Testis (tissue), 2 donors: ENCODE measurements at regions not wholly inside any gene's neighbourhood (a gene's known extent, or its start where the extent isn't known, plus 50 kb on each side); places are given as distances from the start of the nearest gene placed in this dataset.

Experiments
- DNase-seq: peaks from one replicate; pipeline ENCODE4 v3.0.0-alpha.2; 2019
- H3K27ac ChIP-seq, 2 donors: fragments of 200-600 bp; sonication (generic); one replicate each; pipeline ENCODE4 v1.5.1; 2019
- H3K27me3 ChIP-seq: fragments of 200-600 bp; sonication (generic); one replicate; pipeline ENCODE4 v1.5.1; 2019
- H3K36me3 ChIP-seq: fragments of 200-600 bp; sonication (generic); one replicate; pipeline ENCODE4 v1.5.1; 2017; ENCODE audit warnings: low read depth; ENCODE audit errors: missing control alignments
- H3K4me1 ChIP-seq: fragments of 200-600 bp; sonication (generic); one replicate; pipeline ENCODE4 v1.5.1; 2019
- H3K4me3 ChIP-seq, 2 donors: fragments of 200-600 bp; sonication (generic); one replicate each; pipeline ENCODE4 v1.5.1; 2017 to 2019
- H3K9me3 ChIP-seq: fragments of 200-600 bp; sonication (generic); one replicate; pipeline ENCODE4 v1.5.1; 2017
- CTCF ChIP-seq, 3 experiments: fragments of 450-650 bp in 2 of 3; fragments of 200-600 bp in 1 of 3; sonication (generic) in 1 of 3; IDR thresholded peaks; one replicate each; pipeline ENCODE4 v1.5.1; 2016 to 2019; ENCODE audit warnings: antibody characterized with exemption in 3 of 3, mild to moderate bottlenecking in 2 of 3, moderate library complexity in 1 of 3
- POLR2A ChIP-seq: fragments of 450-650 bp; IDR thresholded peaks from one replicate; pipeline ENCODE4 v1.6.1; 2017; ENCODE audit warnings: antibody characterized with exemption, mild to moderate bottlenecking, moderate library complexity
- WGBS, 2 donors: methylation state at CpG; one replicate each; pipeline ENCODE4 v1.1.5; 2018; 5-methylcytosine and 5-hydroxymethylcytosine counted together
- intact Hi-C: fragments of 100-400 bp; cut with DNase I; formaldehyde crosslinking; loops from one replicate; pipeline ENCODE4 v1.15.1; 2023; ENCODE audit warnings: low total_unique reads

- no peaks in the 10 kb centered on the region for H3K27me3 ChIP-seq
- no peaks in the 10 kb centered on the region for H3K4me1 ChIP-seq
- TF ChIP-seq POLR2A (no peak), CTCF (IDR thresholded peaks at IDR 0.05) (no peak)
- no peaks in the 10 kb centered on the region for H3K9me3 ChIP-seq
- intact Hi-C loops: no loop called here
- H3K4me3 ChIP-seq: no peak overlapping the region
- H3K36me3 ChIP-seq: no peaks in the 10 kb centered on the region
- 86 to 88% methylated on average over 3 of the region's 3 CpGs for WGBS, 2 donors
- DNase-seq: no peak
- no peak overlapping the region for H3K27ac ChIP-seq
Measured at GRCh38 chr13:54912367-54912766, 1883.8 kb downstream of the OLFM4 start.

- no peak for TF ChIP-seq CTCF (IDR thresholded peaks at IDR 0.05)
- no peak for TF ChIP-seq POLR2A
- H3K4me3 ChIP-seq: no peak overlapping the region
- H3K9me3 ChIP-seq: no peaks in the 10 kb centered on the region
- 85 to 88% methylated on average over 4 of the region's 4 CpGs for WGBS, 2 donors
- no peaks in the 10 kb centered on the region for H3K36me3 ChIP-seq
- intact Hi-C loops: no loop called here
- no peaks in the 10 kb centered on the region for H3K27me3 ChIP-seq
- DNase-seq: no peak
- H3K27ac ChIP-seq: no peak overlapping the region
- no peaks in the 10 kb centered on the region for H3K4me1 ChIP-seq
Measured at GRCh38 chr13:54913668-54914067, 1885.1 kb downstream of the OLFM4 start.

GRCh38 chr13:54927538-54927937 lies 1898.9 kb downstream of the OLFM4 start:
- intact Hi-C loops: no loop called here
- Histone ChIP-seq H3K9me3 (no peaks in the 10 kb centered on the region), H3K36me3 (no peaks in the 10 kb centered on the region), H3K4me3 (no peak overlapping the region), H3K4me1 (no peaks in the 10 kb centered on the region), H3K27me3 (no peaks in the 10 kb centered on the region), H3K27ac (no peak overlapping the region)
- no peak for TF ChIP-seq CTCF (IDR thresholded peaks at IDR 0.05)
- DNase-seq: no peak

- intact Hi-C loops: no loop called here
- no peak for DNase-seq
- Histone ChIP-seq H3K4me3 (no peak overlapping the region), H3K9me3 (no peaks in the 10 kb centered on the region), H3K36me3 (no peaks in the 10 kb centered on the region), H3K4me1 (no peaks in the 10 kb centered on the region), H3K27me3 (no peaks in the 10 kb centered on the region), H3K27ac (no peak overlapping the region)
- 73 to 87% methylated on average over 2 of the region's 2 CpGs for WGBS, 2 donors
- TF ChIP-seq POLR2A (no peak), CTCF (IDR thresholded peaks at IDR 0.05) (no peak)
Measured at GRCh38 chr13:54928071-54928470, 1899.5 kb downstream of the OLFM4 start.

GRCh38 chr13:54934121-54934520 lies 1905.5 kb downstream of the OLFM4 start:
- H3K4me1 ChIP-seq: no peaks in the 10 kb centered on the region
- no peaks in the 10 kb centered on the region for H3K36me3 ChIP-seq
- no peak overlapping the region for H3K27ac ChIP-seq
- H3K27me3 ChIP-seq: no peaks in the 10 kb centered on the region
- intact Hi-C loops: no loop called here
- TF ChIP-seq POLR2A (no peak), CTCF (IDR thresholded peaks at IDR 0.05) (no peak)
- no peaks in the 10 kb centered on the region for H3K9me3 ChIP-seq
- no peak for DNase-seq
- 33 to 41% methylated on average over 3 of the region's 3 CpGs for WGBS, 2 donors
- no peak overlapping the region for H3K4me3 ChIP-seq
